Fibroblast of mammary gland (primary cell): ENCODE measurements at regions not wholly inside any gene's neighbourhood (a gene's known extent, or its start where the extent isn't known, plus 50 kb on each side); places are given as distances from the start of the nearest gene placed in this dataset.

Source experiments
- DNase-seq: peaks from one replicate; pipeline ENCODE4 v3.0.0-alpha.2; 2010; ENCODE audit warnings: low read depth
- H3K4me3 ChIP-seq: 2 replicates; pipeline ENCODE4 v1.5.1; 2011; ENCODE audit warnings: low read depth, mild to moderate bottlenecking, low read length, moderate library complexity; ENCODE audit not compliant: control insufficient read depth
- TF ChIP-seq, protein P1 (sequence below): conservative IDR thresholded peaks from 2 replicates; pipeline ENCODE4 v1.5.1; 2011; ENCODE audit warnings: low read depth, low read length, inconsistent platforms; ENCODE audit not compliant: control insufficient read depth, insufficient read depth

DNA sequence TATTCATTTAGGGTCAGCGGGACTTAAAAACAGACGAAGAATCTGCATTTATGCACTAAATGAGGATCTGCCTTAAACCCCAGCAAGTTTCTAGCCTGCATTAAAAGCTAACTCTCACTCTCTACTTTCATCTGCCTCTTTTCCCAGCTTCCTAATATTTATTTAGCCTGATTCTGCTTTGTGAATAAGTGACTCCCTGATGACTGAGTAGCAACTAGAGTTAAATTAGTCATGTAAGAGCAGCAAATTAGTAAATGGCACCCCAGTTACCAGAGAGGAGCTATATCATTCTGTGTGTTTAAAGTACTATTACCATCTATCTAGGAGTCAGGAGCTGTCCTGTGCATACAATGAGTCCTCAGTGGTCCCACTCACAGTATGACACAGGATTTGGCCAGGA lies 391.0 kb upstream of the RORA start:
- no peak for DNase-seq
- TF ChIP-seq, protein P1, sequence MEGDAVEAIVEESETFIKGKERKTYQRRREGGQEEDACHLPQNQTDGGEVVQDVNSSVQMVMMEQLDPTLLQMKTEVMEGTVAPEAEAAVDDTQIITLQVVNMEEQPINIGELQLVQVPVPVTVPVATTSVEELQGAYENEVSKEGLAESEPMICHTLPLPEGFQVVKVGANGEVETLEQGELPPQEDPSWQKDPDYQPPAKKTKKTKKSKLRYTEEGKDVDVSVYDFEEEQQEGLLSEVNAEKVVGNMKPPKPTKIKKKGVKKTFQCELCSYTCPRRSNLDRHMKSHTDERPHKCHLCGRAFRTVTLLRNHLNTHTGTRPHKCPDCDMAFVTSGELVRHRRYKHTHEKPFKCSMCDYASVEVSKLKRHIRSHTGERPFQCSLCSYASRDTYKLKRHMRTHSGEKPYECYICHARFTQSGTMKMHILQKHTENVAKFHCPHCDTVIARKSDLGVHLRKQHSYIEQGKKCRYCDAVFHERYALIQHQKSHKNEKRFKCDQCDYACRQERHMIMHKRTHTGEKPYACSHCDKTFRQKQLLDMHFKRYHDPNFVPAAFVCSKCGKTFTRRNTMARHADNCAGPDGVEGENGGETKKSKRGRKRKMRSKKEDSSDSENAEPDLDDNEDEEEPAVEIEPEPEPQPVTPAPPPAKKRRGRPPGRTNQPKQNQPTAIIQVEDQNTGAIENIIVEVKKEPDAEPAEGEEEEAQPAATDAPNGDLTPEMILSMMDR = no peak
- H3K4me3 ChIP-seq = no peak overlapping the region

DNA sequence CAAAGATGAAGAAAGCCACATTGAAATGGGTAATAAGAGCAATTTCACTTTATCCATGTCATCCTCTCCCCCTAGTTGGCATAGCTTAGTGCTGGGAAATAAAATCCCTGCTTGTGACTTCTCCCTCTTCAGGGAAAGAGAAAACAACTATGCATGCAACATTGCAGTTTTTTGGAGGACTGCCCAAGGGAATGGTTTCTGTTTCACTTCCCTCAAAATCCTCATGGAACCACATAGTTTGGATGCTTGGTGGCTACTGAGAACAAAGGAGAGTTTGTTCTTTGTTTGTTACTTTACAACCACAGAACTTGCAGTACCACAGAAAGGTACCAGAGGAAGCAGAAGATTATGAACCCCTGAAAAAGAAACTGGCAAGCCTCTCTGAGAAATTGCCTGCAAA lies 384.6 kb upstream of the RORA start:
- TF ChIP-seq, protein P1 = no peak
- DNase-seq = peak; percentile 28
- H3K4me3 ChIP-seq = no peak overlapping the region

DNA sequence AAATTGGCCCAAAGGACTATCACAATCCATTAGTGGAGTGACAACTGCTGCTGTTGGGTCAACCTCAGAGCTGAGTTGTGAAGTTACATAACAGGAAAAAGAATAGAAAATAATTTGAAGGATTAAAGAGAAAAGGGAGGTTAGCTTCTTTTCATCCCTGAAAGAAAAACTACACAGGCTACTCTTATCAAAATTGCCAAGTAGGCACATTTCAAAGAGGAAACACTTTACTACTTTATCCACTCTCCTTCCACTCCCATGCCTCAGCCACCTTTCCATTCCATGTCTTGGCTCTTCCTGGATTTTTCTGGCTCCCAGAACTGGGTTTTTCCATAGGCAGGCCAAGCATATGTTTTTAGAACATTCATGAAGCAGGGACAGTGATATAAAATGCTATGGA lies 384.0 kb upstream of the RORA start:
- no peak overlapping the region for H3K4me3 ChIP-seq
- DNase-seq = no peak
- TF ChIP-seq, protein P1 = no peak

DNA sequence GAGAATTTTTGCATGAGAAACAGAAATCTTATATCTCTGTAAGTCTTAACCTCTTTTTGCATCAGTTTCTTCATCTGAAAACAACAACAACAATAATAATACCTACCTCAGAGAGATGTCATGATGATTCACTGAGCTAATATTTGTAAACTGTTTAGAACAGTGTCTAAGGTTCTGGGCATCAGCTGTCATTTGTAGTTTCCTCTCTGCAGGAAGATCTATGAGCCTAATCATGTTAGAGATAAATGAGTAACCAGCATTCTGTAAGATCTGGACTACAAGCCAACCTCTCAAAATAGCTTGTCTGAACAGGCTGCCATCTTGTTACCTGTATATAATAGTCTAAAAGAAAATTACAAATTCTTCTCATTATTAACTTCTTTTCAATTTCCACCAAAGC lies 383.0 kb upstream of the RORA start:
- TF ChIP-seq, protein P1 = no peak
- no peak for DNase-seq

DNA sequence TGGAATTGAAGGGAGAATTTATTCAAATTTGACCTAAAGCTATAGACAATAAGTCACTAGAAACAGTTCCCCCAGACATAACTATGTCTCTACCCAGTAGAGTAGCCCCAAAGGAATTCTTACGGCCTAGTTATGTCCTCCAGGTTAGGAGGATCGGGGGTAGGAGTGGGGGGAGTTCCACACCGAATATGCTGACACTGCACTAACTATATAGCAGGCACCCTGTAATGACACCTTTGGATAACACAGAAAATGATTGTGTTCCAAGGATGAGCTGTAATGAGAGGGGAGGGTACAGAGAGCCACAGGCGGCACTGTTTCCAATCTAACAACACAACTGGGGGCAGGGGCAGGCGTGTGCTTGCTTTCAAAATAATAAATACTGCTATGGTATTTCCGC lies 376.2 kb upstream of the RORA start:
- no peak for DNase-seq
- H3K4me3 ChIP-seq = no peak overlapping the region
- TF ChIP-seq, protein P1 = no peak

More for the DNA sequence above, 383.0 kb upstream of the RORA start:
- H3K4me3 ChIP-seq = no peak overlapping the region

DNA sequence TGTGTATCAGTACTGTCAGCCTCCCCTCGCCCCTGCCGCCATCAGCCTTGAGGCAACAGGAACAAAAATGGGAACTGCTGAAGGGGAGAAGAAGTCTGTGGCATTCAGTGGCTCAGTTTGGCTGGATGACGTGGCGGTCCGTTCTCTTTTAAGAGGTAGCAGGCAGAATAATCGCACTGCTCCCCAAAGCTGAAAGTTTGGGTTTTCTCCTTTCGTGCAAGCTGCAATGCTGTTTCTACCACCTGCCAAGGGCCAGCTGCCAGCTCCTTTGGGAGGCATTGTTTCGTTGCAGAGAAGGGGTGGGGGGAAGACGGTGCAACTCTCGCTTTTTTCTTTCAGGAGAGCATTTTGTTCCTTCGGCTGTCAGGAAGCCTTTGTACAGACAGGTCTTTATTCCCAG lies 369.6 kb upstream of the RORA start:
- TF ChIP-seq, protein P1 = no peak
- no peak for DNase-seq
- H3K4me3 ChIP-seq = no peak overlapping the region

DNA sequence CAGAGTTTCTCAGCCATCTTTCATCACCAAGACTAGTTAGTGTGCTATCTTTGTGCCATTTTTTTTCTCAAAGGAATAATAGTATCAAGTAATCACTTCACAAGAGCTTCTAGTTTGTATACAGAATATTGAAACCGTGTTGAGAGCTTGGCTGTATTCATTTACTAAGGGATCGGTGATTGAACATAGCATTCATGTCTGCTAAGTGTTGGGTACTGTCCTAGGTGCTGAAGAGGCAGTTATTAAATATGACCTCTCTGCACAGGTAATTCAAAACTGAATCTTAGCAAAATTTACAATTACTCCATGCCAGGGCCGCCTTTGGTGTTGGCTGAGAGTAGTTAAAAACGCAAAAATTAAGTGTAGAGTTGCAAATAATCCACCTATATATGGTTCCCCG lies 355.3 kb upstream of the RORA start:
- H3K4me3 ChIP-seq = no peak overlapping the region
- DNase-seq = peak; percentile 30
- TF ChIP-seq, protein P1 = no peak
